ENCODE measurements at regions not wholly inside any gene's neighbourhood (a gene's known extent, or its start where the extent isn't known, plus 50 kb on each side); places are given as distances from the start of the nearest gene placed in this dataset.

GRCh38 chr4:36747277-36748129 lies 466.1 kb downstream of the DTHD1 start:
- H3K9me3 ChIP-seq (ENCODE audit: low read depth) = no peaks in the 10 kb centered on the region
- DNase-seq (ENCODE audit: low spot score) = no peak
- no peaks in the 10 kb centered on the region for H3K9me2 ChIP-seq (replicated peaks; ENCODE audit: insufficient read depth)
- H4K20me1 ChIP-seq (ENCODE audit: insufficient read depth, poor library complexity, severe bottlenecking) = no peaks in the 10 kb centered on the region
- TF ChIP-seq EZH2 (IDR thresholded peaks at IDR 0.05; ENCODE audit: borderline replicate concordance) (no peak), CTCF (IDR thresholded peaks at IDR 0.05; ENCODE audit: poor library complexity) (no peak), EZH2phosphoT487 (IDR thresholded peaks at IDR 0.05; ENCODE audit: low read depth, severe bottlenecking, unreplicated experiment) (no peak)
- no peaks in the 10 kb centered on the region for H3K27me3 ChIP-seq
- H2AFZ ChIP-seq = no peak overlapping the region
- no peak overlapping the region for H3K4me2 ChIP-seq
- no peaks in the 10 kb centered on the region for H3K79me2 ChIP-seq
- no peaks in the 10 kb centered on the region for H3K36me3 ChIP-seq (replicated peaks; ENCODE audit: insufficient read depth, low read depth)
- no peaks in the 10 kb centered on the region for H3K4me1 ChIP-seq (ENCODE audit: insufficient read depth)
- no peak overlapping the region for H3K27ac ChIP-seq
- WGBS (ENCODE audit: low lambda C conversion rate, missing lambda C conversion rate) = 91% methylated on average over 16 of the region's 16 CpGs
- H3K4me3 ChIP-seq = no peak overlapping the region

GRCh38 chr4:36753048-36753447 lies 471.6 kb downstream of the DTHD1 start:
- no peaks in the 10 kb centered on the region for H3K79me2 ChIP-seq
- no peaks in the 10 kb centered on the region for H4K20me1 ChIP-seq (ENCODE audit: insufficient read depth, poor library complexity, severe bottlenecking)
- H3K9me2 ChIP-seq (replicated peaks; ENCODE audit: insufficient read depth) = no peaks in the 10 kb centered on the region
- H2AFZ ChIP-seq = no peak overlapping the region
- no peak overlapping the region for H3K27ac ChIP-seq
- no peak for TF ChIP-seq CTCF (IDR thresholded peaks at IDR 0.05; ENCODE audit: poor library complexity)
- no peak for TF ChIP-seq EZH2 (IDR thresholded peaks at IDR 0.05; ENCODE audit: borderline replicate concordance)
- TF ChIP-seq EZH2phosphoT487 (IDR thresholded peaks at IDR 0.05; ENCODE audit: low read depth, severe bottlenecking, unreplicated experiment) = no peak
- no peaks in the 10 kb centered on the region for H3K27me3 ChIP-seq
- H3K4me2 ChIP-seq = no peak overlapping the region
- no peaks in the 10 kb centered on the region for H3K9me3 ChIP-seq (ENCODE audit: low read depth)
- no peak for DNase-seq (ENCODE audit: low spot score)
- no peaks in the 10 kb centered on the region for H3K4me1 ChIP-seq (ENCODE audit: insufficient read depth)
- no peaks in the 10 kb centered on the region for H3K36me3 ChIP-seq (replicated peaks; ENCODE audit: insufficient read depth, low read depth)
- no peak overlapping the region for H3K4me3 ChIP-seq
- WGBS (ENCODE audit: low lambda C conversion rate, missing lambda C conversion rate) = 89% methylated on average over 3 of the region's 3 CpGs

- no peaks in the 10 kb centered on the region for H3K79me2 ChIP-seq
- no peak for TF ChIP-seq EZH2phosphoT487 (IDR thresholded peaks at IDR 0.05; ENCODE audit: low read depth, severe bottlenecking, unreplicated experiment)
- no peak for TF ChIP-seq EZH2 (IDR thresholded peaks at IDR 0.05; ENCODE audit: borderline replicate concordance)
- no peak for TF ChIP-seq CTCF (IDR thresholded peaks at IDR 0.05; ENCODE audit: poor library complexity)
- 42% methylated on average over 3 of the region's 3 CpGs for WGBS (ENCODE audit: low lambda C conversion rate, missing lambda C conversion rate)
- H3K36me3 ChIP-seq (replicated peaks; ENCODE audit: insufficient read depth, low read depth) = no peaks in the 10 kb centered on the region
- H4K20me1 ChIP-seq (ENCODE audit: insufficient read depth, poor library complexity, severe bottlenecking) = no peaks in the 10 kb centered on the region
- no peaks in the 10 kb centered on the region for H3K9me2 ChIP-seq (replicated peaks; ENCODE audit: insufficient read depth)
- peak; percentile 47 for DNase-seq (ENCODE audit: low spot score)
- H3K9me3 ChIP-seq (ENCODE audit: low read depth) = no peaks in the 10 kb centered on the region
- peak overlapping the region; percentile 63 for H3K27ac ChIP-seq
- no peak overlapping the region for H3K4me3 ChIP-seq
- H3K4me2 ChIP-seq = no peak overlapping the region
- no peaks in the 10 kb centered on the region for H3K4me1 ChIP-seq (ENCODE audit: insufficient read depth)
- no peak overlapping the region for H2AFZ ChIP-seq
- no peaks in the 10 kb centered on the region for H3K27me3 ChIP-seq
Measured at GRCh38 chr4:36757580-36758311, 476.3 kb downstream of the DTHD1 start.

Measured in hepatocyte (in vitro differentiated cells).